CD14-positive monocyte (primary cell): ENCODE measurements at regions not wholly inside any gene's neighbourhood (a gene's known extent, or its start where the extent isn't known, plus 50 kb on each side); places are given as distances from the start of the nearest gene placed in this dataset.

ENCODE experiments used
- DNase-seq, 3 donors: peaks; one replicate each; pipeline ENCODE4 v3.0.0-alpha.2; 2011 to 2022
- H2AFZ ChIP-seq: 2 replicates; pipeline ENCODE4 v1.6.0; 2012; ENCODE audit warnings: mild to moderate bottlenecking, low read depth, low read length, inconsistent platforms; ENCODE audit not compliant: insufficient read depth, poor library complexity, severe bottlenecking
- H3K27ac ChIP-seq, 2 donors: 1 replicate in 1 of 2; 2 replicates in 1 of 2; pipeline ENCODE4 v1.5.1; 2012 to 2013; ENCODE audit warnings: low read length in 2 of 2, control low read depth in 1 of 2, inconsistent platforms in 1 of 2, low read depth in 1 of 2, mild to moderate bottlenecking in 1 of 2
- H3K27me3 ChIP-seq, 2 donors: one replicate each; pipeline versions ENCODE4 v1.6.0 to v1.6.1; 2011 to 2013; ENCODE audit warnings: low read length in 2 of 2; ENCODE audit not compliant: control insufficient read depth in 2 of 2, insufficient read depth in 2 of 2
- H3K36me3 ChIP-seq, 2 donors: replicated peaks in 1 of 2; 1 replicate in 1 of 2; 2 replicates in 1 of 2; pipeline versions ENCODE4 v1.5.1 to v1.6.1; 2012 to 2013; ENCODE audit warnings: low read length in 2 of 2, control low read depth in 1 of 2, inconsistent platforms in 1 of 2, mild to moderate bottlenecking in 1 of 2; ENCODE audit not compliant: insufficient read depth in 2 of 2, control insufficient read depth in 1 of 2
- H3K4me1 ChIP-seq, 2 donors: 1 replicate in 1 of 2; 2 replicates in 1 of 2; pipeline versions ENCODE4 v1.5.1 to v1.6.1; 2012 to 2013; ENCODE audit warnings: low read length in 2 of 2, control low read depth in 1 of 2, inconsistent platforms in 1 of 2, mild to moderate bottlenecking in 1 of 2, moderate library complexity in 1 of 2; ENCODE audit not compliant: insufficient read depth in 2 of 2, control insufficient read depth in 1 of 2
- H3K4me2 ChIP-seq: replicated peaks from 2 replicates; pipeline ENCODE3; 2012; ENCODE audit warnings: low read length, moderate library complexity, mild to moderate bottlenecking; ENCODE audit not compliant: poor library complexity, severe bottlenecking; ENCODE audit errors: extremely low read depth
- H3K4me3 ChIP-seq, 3 experiments: fragments of 200-600 bp in 1 of 3; sonication (generic) in 1 of 3; replicated peaks in 1 of 3; 1 replicate in 2 of 3; 2 replicates in 1 of 3; pipeline ENCODE4 v1.5.1; 2011 to 2013; ENCODE audit warnings: low read length in 3 of 3, mild to moderate bottlenecking in 3 of 3, control low read depth in 2 of 3, low read depth in 2 of 3, inconsistent platforms in 1 of 3, moderate library complexity in 1 of 3
- H3K79me2 ChIP-seq: 2 replicates; pipeline ENCODE4 v1.6.0; 2012; ENCODE audit warnings: mild to moderate bottlenecking, control low read depth, inconsistent platforms, low read length, moderate library complexity; ENCODE audit not compliant: insufficient read depth
- H3K9ac ChIP-seq: 2 replicates; pipeline ENCODE4 v1.6.0; 2017; ENCODE audit warnings: low read length, mild to moderate bottlenecking; ENCODE audit not compliant: insufficient read depth, poor library complexity, severe bottlenecking
- H3K9me3 ChIP-seq, 2 donors: replicated peaks in 1 of 2; 1 replicate in 1 of 2; 2 replicates in 1 of 2; pipeline versions ENCODE4 v1.5.1 to v1.6.1; 2012 to 2013; ENCODE audit warnings: low read length in 2 of 2, control low read depth in 1 of 2; ENCODE audit not compliant: control insufficient read depth in 1 of 2, insufficient read depth in 1 of 2
- H4K20me1 ChIP-seq: 2 replicates; pipeline ENCODE4 v1.6.0; 2012; ENCODE audit warnings: mild to moderate bottlenecking, low read length, control low read depth, moderate library complexity; ENCODE audit not compliant: insufficient read depth
- H3K27ac Mint-ChIP-seq, 7 donors: one replicate each; pipeline ENCODE4 v1.8.0; 2020; ENCODE audit warnings: mild to moderate bottlenecking in 7 of 7, mixed read lengths in 7 of 7, moderate library complexity in 6 of 7, inconsistent platforms in 2 of 7
- H3K27me3 Mint-ChIP-seq, 3 donors: one replicate each; pipeline ENCODE4 v1.8.0; 2021 to 2022; ENCODE audit warnings: low read depth in 3 of 3, mild to moderate bottlenecking in 3 of 3, mixed read lengths in 3 of 3, moderate library complexity in 3 of 3, inconsistent platforms in 1 of 3
- H3K36me3 Mint-ChIP-seq, 2 donors: one replicate each; pipeline ENCODE4 v1.8.0; 2020; ENCODE audit warnings: mixed read lengths in 2 of 2, inconsistent platforms in 1 of 2, mild to moderate bottlenecking in 1 of 2
- H3K4me1 Mint-ChIP-seq: one replicate; pipeline ENCODE4 v1.8.0; 2020; ENCODE audit warnings: mild to moderate bottlenecking, mixed read lengths
- H3K4me3 Mint-ChIP-seq, 2 donors: one replicate each; pipeline ENCODE4 v1.8.0; 2020; ENCODE audit warnings: mild to moderate bottlenecking in 2 of 2, mixed read lengths in 2 of 2, moderate library complexity in 1 of 2
- H3K9me3 Mint-ChIP-seq, 7 donors: one replicate each; pipeline ENCODE4 v1.8.0; 2020 to 2022; ENCODE audit warnings: mixed read lengths in 7 of 7, mild to moderate bottlenecking in 6 of 7, moderate library complexity in 6 of 7, inconsistent platforms in 2 of 7
- WGBS: methylation state at CpG from one replicate; pipeline ENCODE4 v1.1.5; 2013; ENCODE audit warnings: missing lambda C conversion rate; ENCODE audit not compliant: insufficient coverage; 5-methylcytosine and 5-hydroxymethylcytosine counted together
- intact Hi-C, 2 donors: fragments of 100-400 bp; cut with micrococcal nuclease; formaldehyde crosslinking; loops; one replicate each; pipeline versions ENCODE4 v1.15.0 to v1.15.1; 2023
- TF ChIP-seq, protein P1 (sequence below): fragments of 200-600 bp; IDR thresholded peaks from one replicate; pipeline ENCODE4 v1.8.0; 2022; ENCODE audit warnings: antibody characterized with exemption, mild to moderate bottlenecking

DNA sequence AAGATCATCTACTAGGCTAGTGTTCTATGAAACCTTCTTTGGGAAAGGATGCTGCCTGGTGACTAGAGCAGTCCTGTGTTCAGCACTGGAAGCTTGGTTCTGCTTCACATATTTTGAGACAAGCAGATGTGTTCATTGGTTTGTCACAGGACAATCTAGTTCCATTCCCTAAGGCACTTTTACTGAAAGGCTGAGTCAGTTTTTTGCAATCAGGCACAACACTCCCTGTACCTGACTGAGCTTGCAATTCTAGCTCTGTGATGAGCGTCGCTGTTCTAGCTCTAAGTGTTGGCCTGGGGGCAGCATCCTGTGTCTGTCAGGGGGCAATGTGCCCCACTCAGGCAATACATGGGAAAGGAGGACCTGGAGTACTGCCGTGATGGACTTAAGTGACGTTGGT, 144.4 kb downstream of the CAND1 start:
- peaks cover 0 to 5% (median 0%) of the 10 kb centered on the region in 3 donors for H3K27me3 Mint-ChIP-seq
- Histone ChIP-seq H3K9me3 (no peaks in the 10 kb centered on the region), H3K4me1 (no peaks in the 10 kb centered on the region), H4K20me1 (no peaks in the 10 kb centered on the region), H2AFZ (no peak overlapping the region), H3K9ac (no peak overlapping the region), H3K79me2 (no peaks in the 10 kb centered on the region), H3K27me3 (no peaks in the 10 kb centered on the region), H3K4me2 (no peak overlapping the region), H3K27ac (no peak overlapping the region), H3K4me3 (no peak overlapping the region), H3K36me3 (no peaks in the 10 kb centered on the region)
- no peaks in the 10 kb centered on the region for H3K4me1 Mint-ChIP-seq
- no peak for DNase-seq
- H3K9me3 Mint-ChIP-seq = peaks cover 0 to 6% (median 3%) of the 10 kb centered on the region in 7 donors
- H3K36me3 Mint-ChIP-seq = no peaks in the 10 kb centered on the region
- TF ChIP-seq, protein P1, sequence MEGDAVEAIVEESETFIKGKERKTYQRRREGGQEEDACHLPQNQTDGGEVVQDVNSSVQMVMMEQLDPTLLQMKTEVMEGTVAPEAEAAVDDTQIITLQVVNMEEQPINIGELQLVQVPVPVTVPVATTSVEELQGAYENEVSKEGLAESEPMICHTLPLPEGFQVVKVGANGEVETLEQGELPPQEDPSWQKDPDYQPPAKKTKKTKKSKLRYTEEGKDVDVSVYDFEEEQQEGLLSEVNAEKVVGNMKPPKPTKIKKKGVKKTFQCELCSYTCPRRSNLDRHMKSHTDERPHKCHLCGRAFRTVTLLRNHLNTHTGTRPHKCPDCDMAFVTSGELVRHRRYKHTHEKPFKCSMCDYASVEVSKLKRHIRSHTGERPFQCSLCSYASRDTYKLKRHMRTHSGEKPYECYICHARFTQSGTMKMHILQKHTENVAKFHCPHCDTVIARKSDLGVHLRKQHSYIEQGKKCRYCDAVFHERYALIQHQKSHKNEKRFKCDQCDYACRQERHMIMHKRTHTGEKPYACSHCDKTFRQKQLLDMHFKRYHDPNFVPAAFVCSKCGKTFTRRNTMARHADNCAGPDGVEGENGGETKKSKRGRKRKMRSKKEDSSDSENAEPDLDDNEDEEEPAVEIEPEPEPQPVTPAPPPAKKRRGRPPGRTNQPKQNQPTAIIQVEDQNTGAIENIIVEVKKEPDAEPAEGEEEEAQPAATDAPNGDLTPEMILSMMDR = no peak
- H3K4me3 Mint-ChIP-seq = no peak overlapping the region
- 100% methylated on average over 4 of the region's 4 CpGs for WGBS
- no peak overlapping the region for H3K27ac Mint-ChIP-seq
- intact Hi-C loops = no loop called here

DNA sequence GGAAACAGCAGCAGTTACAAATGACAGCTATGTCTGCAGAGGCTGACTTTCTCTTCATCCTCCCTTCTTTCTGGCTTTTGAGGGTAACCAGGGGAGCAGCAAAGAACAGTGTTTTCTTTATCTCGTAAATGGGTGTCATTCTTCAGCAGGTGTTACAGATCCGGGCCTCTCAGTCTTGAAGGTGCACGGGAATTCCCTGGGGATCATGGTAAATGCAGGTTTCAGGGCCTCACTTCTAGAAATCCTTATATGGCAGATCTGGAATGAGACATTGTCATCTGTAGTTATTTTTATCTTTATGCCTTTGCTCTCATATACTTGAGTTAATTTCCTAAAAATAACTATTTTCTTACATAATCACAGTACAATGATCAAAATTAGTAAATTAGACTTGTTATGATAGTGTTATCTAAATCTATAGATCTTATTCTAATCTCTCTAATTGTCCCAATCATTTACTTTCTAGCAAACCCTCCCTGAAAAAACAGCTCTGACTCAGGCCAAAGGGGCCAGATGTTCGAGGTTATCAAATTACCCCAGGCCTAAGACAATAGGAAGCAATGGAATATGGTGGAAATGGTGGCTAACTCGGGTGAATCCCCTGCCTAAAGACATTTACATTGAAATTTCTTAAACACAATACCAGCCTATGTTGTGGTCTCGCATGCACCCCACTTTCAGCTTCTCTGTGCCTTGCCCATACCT, 145.0 kb downstream of the CAND1 start:
- DNase-seq = no peak
- Histone ChIP-seq H3K79me2 (no peaks in the 10 kb centered on the region), H3K4me2 (no peak overlapping the region), H3K36me3 (no peaks in the 10 kb centered on the region), H3K4me3 (no peak overlapping the region), H3K4me1 (no peaks in the 10 kb centered on the region), H3K27ac (no peak overlapping the region), H4K20me1 (no peaks in the 10 kb centered on the region), H3K27me3 (no peaks in the 10 kb centered on the region), H2AFZ (no peak overlapping the region), H3K9me3 (no peaks in the 10 kb centered on the region), H3K9ac (no peak overlapping the region)
- peaks cover 0 to 4% (median 0%) of the 10 kb centered on the region in 7 donors for H3K9me3 Mint-ChIP-seq
- H3K27me3 Mint-ChIP-seq = peaks cover 0 to 5% (median 0%) of the 10 kb centered on the region in 3 donors
- no peak overlapping the region for H3K4me3 Mint-ChIP-seq
- intact Hi-C loops = no loop called here
- WGBS = 100% methylated on average over 1 of the region's 6 CpGs
- TF ChIP-seq, protein P1 = no peak
- H3K36me3 Mint-ChIP-seq = no peaks in the 10 kb centered on the region
- no peaks in the 10 kb centered on the region for H3K4me1 Mint-ChIP-seq
- no peak overlapping the region for H3K27ac Mint-ChIP-seq
